Kidney (tissue), 13 donors: ENCODE measurements at regions not wholly inside any gene's neighbourhood (a gene's known extent, or its start where the extent isn't known, plus 50 kb on each side); places are given as distances from the start of the nearest gene placed in this dataset.

ENCODE experiments used
- DNase-seq, 5 donors: peaks; one replicate each; pipeline ENCODE4 v3.0.0-alpha.2; 2013 to 2020
- FAIRE-seq: peaks from 2 replicates; lab custom pipeline; 2012; peaks lifted over from hg19 to GRCh38; lab: Jason Lieb, UNC
- H3K27ac ChIP-seq, 2 donors: one replicate each; pipeline ENCODE4 v1.7.0; 2013; ENCODE audit warnings: low read depth in 2 of 2, low read length in 2 of 2, inconsistent platforms in 1 of 2
- H3K27me3 ChIP-seq: one replicate; pipeline ENCODE4 v1.7.1; 2013; ENCODE audit warnings: low read length, inconsistent platforms; ENCODE audit not compliant: control insufficient read depth, insufficient read depth
- H3K36me3 ChIP-seq, 3 donors: one replicate each; pipeline versions ENCODE4 v1.7.0 to v1.7.1; 2013; ENCODE audit warnings: low read length in 3 of 3, control low read depth in 1 of 3, inconsistent platforms in 1 of 3; ENCODE audit not compliant: insufficient read depth in 3 of 3, control insufficient read depth in 2 of 3
- H3K4me1 ChIP-seq, 3 donors: one replicate each; pipeline versions ENCODE4 v1.7.0 to v1.7.1; 2013; ENCODE audit warnings: low read length in 3 of 3, inconsistent platforms in 1 of 3, low read depth in 1 of 3; ENCODE audit not compliant: control insufficient read depth in 2 of 3, insufficient read depth in 2 of 3
- H3K4me3 ChIP-seq, 3 donors: one replicate each; pipeline versions ENCODE4 v1.7.0 to v1.8.1; 2013; ENCODE audit warnings: low read length in 3 of 3, control low read depth in 1 of 3, inconsistent platforms in 1 of 3
- H3K9ac ChIP-seq, 3 donors: one replicate each; pipeline versions ENCODE4 v1.7.0 to v1.7.1; 2013; ENCODE audit warnings: low read length in 3 of 3, control low read depth in 1 of 3, inconsistent platforms in 1 of 3
- H3K9me3 ChIP-seq, 3 donors: one replicate each; pipeline versions ENCODE4 v1.7.0 to v1.7.1; 2013; ENCODE audit warnings: low read length in 3 of 3, control low read depth in 1 of 3, inconsistent platforms in 1 of 3; ENCODE audit not compliant: control insufficient read depth in 2 of 3, insufficient read depth in 1 of 3
- intact Hi-C: fragments of 100-400 bp; cut with DNase I; formaldehyde crosslinking; loops from one replicate; pipeline ENCODE4 v1.11.1; 2022
- TF ChIP-seq, protein P1 (sequence below): IDR thresholded peaks from 3 replicates; pipeline ENCODE4 v1.5.1; 2012; ENCODE audit warnings: mild to moderate bottlenecking, moderate library complexity, borderline replicate concordance; ENCODE audit not compliant: insufficient read depth; ENCODE audit errors: extremely low read depth
- donor health status: control.
- donor health status: control.
- donor health status: control.
- donor health status: control.
- donor health status: control.
- donor health status: DM: yes; HTN: yes; CAD: no.
- donor health status: Normal renal cell carcinoma (clear cell type).

DNA sequence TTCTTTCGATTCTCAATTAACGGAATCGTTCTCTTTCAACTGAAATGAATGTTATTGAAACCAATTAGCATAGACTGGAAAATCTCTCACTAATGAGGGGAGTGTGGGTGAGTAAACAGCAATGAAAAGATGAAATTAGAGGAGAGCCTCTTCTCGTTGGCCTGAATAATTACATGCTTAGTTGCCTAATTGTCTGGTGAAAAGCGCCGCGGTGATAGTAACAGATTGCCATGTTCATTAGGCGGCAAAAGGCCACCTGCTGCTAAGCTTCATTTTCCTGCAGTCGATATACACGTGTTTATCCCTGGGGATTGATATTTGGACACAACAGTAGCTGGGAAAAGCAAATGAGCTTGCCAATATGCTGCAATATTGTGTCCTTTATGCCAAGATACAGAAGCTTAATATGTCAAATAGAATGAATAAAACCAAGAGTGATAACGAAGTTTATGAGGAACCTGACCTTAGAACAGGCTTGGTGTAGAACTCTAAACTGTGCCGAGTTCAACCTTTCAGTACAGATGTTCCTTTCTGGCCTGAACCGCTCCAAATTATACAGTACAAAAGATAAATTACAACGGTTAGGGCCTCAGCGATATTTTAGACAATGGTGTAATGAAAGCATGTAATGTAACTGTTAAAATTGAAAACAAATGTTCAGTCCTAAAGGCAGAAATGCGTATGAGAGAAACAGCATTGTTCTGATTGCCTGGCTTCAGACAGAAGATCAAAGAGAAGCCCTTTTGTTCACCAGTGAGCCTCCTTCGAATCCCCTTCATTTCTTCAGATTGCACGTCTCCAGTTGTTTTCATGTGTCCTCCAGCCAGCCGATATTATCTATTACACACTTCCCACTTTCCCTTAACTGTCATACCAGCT is 185.2 kb downstream of the SHOX2 start:
- DNase-seq (no peak), FAIRE-seq (no peak)
- TF ChIP-seq, protein P1, sequence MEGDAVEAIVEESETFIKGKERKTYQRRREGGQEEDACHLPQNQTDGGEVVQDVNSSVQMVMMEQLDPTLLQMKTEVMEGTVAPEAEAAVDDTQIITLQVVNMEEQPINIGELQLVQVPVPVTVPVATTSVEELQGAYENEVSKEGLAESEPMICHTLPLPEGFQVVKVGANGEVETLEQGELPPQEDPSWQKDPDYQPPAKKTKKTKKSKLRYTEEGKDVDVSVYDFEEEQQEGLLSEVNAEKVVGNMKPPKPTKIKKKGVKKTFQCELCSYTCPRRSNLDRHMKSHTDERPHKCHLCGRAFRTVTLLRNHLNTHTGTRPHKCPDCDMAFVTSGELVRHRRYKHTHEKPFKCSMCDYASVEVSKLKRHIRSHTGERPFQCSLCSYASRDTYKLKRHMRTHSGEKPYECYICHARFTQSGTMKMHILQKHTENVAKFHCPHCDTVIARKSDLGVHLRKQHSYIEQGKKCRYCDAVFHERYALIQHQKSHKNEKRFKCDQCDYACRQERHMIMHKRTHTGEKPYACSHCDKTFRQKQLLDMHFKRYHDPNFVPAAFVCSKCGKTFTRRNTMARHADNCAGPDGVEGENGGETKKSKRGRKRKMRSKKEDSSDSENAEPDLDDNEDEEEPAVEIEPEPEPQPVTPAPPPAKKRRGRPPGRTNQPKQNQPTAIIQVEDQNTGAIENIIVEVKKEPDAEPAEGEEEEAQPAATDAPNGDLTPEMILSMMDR: no peak
- Histone ChIP-seq H3K9ac (no peak overlapping the region), H3K27me3 (no peaks in the 10 kb centered on the region), H3K4me1 (no peaks in the 10 kb centered on the region), H3K36me3 (no peaks in the 10 kb centered on the region), H3K4me3 (no peak overlapping the region), H3K27ac (no peak overlapping the region), H3K9me3 (no peaks in the 10 kb centered on the region)
- intact Hi-C loops: no loop called here

DNA sequence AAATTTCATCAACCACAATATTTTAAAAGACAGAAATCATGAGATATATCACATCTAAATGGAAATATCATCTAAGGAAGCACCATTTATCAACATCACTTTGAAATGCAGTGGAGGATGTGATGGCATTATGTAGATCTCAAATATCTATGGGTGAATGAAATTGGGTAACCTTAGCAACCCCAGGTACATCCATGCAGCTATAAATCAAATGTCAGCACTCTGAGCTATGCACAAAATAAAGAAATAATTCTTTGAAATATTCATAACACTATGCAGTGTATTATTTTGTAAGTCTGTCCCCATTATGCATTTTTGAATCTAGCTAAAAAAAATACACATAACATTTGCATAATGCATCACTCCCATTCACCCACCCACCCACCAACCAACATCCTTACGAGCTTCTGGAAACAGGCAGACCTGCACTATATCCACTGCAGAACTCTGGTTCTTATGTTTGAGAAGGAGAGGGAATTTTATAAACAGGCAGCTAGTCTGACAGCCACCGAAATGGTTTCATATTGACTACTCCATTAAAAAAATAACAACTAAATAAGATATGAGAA is 186.8 kb downstream of the SHOX2 start:
- no peaks in the 10 kb centered on the region for H3K4me1 ChIP-seq
- H3K27me3 ChIP-seq: no peaks in the 10 kb centered on the region
- TF ChIP-seq, protein P1: no peak
- H3K9ac ChIP-seq: no peak overlapping the region
- DNase-seq (no peak), FAIRE-seq (no peak)
- intact Hi-C loops: no loop called here
- no peaks in the 10 kb centered on the region for H3K36me3 ChIP-seq
- H3K4me3 ChIP-seq: no peak overlapping the region
- no peaks in the 10 kb centered on the region for H3K9me3 ChIP-seq
- no peak overlapping the region for H3K27ac ChIP-seq

DNA sequence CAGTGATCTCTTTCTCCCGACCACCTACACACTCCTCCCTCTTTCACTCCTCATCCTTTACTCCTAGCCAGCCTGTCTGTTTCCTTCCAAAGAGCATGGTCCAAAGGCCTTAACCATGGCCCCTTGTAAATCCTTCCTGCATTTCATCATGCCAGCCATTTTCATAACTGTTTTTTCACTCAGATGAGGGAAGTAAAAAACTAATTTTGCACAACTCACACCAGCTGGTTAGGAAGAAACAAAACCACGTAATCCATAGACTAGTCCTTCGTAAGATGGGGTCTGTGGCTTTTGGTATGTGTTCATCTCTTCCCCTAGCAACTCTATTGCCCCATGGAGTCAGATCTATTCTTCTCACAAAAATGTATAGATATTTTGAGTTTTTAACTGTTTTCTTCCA is 187.8 kb downstream of the SHOX2 start:
- no peak for DNase-seq
- intact Hi-C loops: no loop called here
- Histone ChIP-seq H3K27me3 (no peaks in the 10 kb centered on the region), H3K4me1 (no peaks in the 10 kb centered on the region), H3K9ac (no peak overlapping the region), H3K9me3 (no peaks in the 10 kb centered on the region), H3K4me3 (no peak overlapping the region), H3K27ac (no peak overlapping the region), H3K36me3 (no peaks in the 10 kb centered on the region)
- TF ChIP-seq, protein P1: no peak
- FAIRE-seq: no peak
